ENCODE measurements at regions not wholly inside any gene's neighbourhood (a gene's known extent, or its start where the extent isn't known, plus 50 kb on each side); places are given as distances from the start of the nearest gene placed in this dataset.

GRCh38 chr5:167453246-167454030 lies 838.0 kb upstream of the WWC1 start:
- no peak for TF ChIP-seq CTCF (IDR thresholded peaks at IDR 0.05; ENCODE audit: control insufficient read depth, extremely low read depth, insufficient read depth)
- H3K4me3 ChIP-seq (ENCODE audit: low read depth, low read length) = no peak overlapping the region
- no peak for DNase-seq (ENCODE audit: low read depth)

- no peak overlapping the region for H3K4me3 ChIP-seq (ENCODE audit: low read depth, low read length)
- no peak for TF ChIP-seq CTCF (IDR thresholded peaks at IDR 0.05; ENCODE audit: control insufficient read depth, extremely low read depth, insufficient read depth)
- no peak for DNase-seq (ENCODE audit: low read depth)
Measured at GRCh38 chr5:167458412-167458811, 833.0 kb upstream of the WWC1 start.

GRCh38 chr5:167460449-167461020 lies 830.9 kb upstream of the WWC1 start:
- TF ChIP-seq CTCF (IDR thresholded peaks at IDR 0.05; ENCODE audit: control insufficient read depth, extremely low read depth, insufficient read depth) = no peak
- H3K4me3 ChIP-seq (ENCODE audit: low read depth, low read length) = no peak overlapping the region
- DNase-seq (ENCODE audit: low read depth) = no peak

GRCh38 chr5:167463939-167464338 lies 827.5 kb upstream of the WWC1 start:
- no peak overlapping the region for H3K4me3 ChIP-seq (ENCODE audit: low read depth, low read length)
- TF ChIP-seq CTCF (IDR thresholded peaks at IDR 0.05; ENCODE audit: control insufficient read depth, extremely low read depth, insufficient read depth) = no peak
- no peak for DNase-seq (ENCODE audit: low read depth)

- no peak for DNase-seq (ENCODE audit: low read depth)
- H3K4me3 ChIP-seq (ENCODE audit: low read depth, low read length) = no peak overlapping the region
- TF ChIP-seq CTCF (IDR thresholded peaks at IDR 0.05; ENCODE audit: control insufficient read depth, extremely low read depth, insufficient read depth) = no peak
Measured at GRCh38 chr5:167466992-167467391, 824.5 kb upstream of the WWC1 start.

GRCh38 chr5:167472566-167473108 lies 818.8 kb upstream of the WWC1 start:
- H3K4me3 ChIP-seq (ENCODE audit: low read depth, low read length) = no peak overlapping the region
- no peak for TF ChIP-seq CTCF (IDR thresholded peaks at IDR 0.05; ENCODE audit: control insufficient read depth, extremely low read depth, insufficient read depth)
- DNase-seq (ENCODE audit: low read depth) = no peak

Measured in LNCaP clone FGC (cell line).